GM12875 (cell line): ENCODE measurements at regions not wholly inside any gene's neighbourhood (a gene's known extent, or its start where the extent isn't known, plus 50 kb on each side); places are given as distances from the start of the nearest gene placed in this dataset.
A peak's percentile ranks its signal among the peaks of the same experiment; 100 is the strongest.

ENCODE experiments used
- H3K4me3 ChIP-seq: one replicate; pipeline ENCODE4 v1.5.1; 2011; ENCODE audit warnings: low read depth, low read length, control low read depth
- CTCF ChIP-seq: IDR thresholded peaks from 2 replicates; pipeline ENCODE4 v1.5.1; 2011; ENCODE audit warnings: low read depth, mild to moderate bottlenecking, control low read depth, inconsistent platforms, low read length, moderate library complexity, borderline replicate concordance; ENCODE audit not compliant: insufficient read depth

- TF ChIP-seq CTCF: no peak
- H3K4me3 ChIP-seq: no peak overlapping the region
Observed at GRCh38 chr6:97557355-97557754, 274.3 kb upstream of the MMS22L start.

- H3K4me3 ChIP-seq: no peak overlapping the region
- no peak for TF ChIP-seq CTCF
Observed at GRCh38 chr6:97563529-97563928, 280.5 kb upstream of the MMS22L start.

- TF ChIP-seq CTCF: no peak
- no peak overlapping the region for H3K4me3 ChIP-seq
Observed at GRCh38 chr6:97572943-97573342, 289.9 kb upstream of the MMS22L start.

GRCh38 chr6:97586344-97586743, 303.3 kb upstream of the MMS22L start:
- TF ChIP-seq CTCF: 0 out of 2 replicates have a peak, but pooled peaks have one; percentile 21
- no peak overlapping the region for H3K4me3 ChIP-seq

- H3K4me3 ChIP-seq: no peak overlapping the region
- no peak for TF ChIP-seq CTCF
Observed at GRCh38 chr6:97591955-97592354, 308.9 kb upstream of the MMS22L start.

- no peak overlapping the region for H3K4me3 ChIP-seq
- TF ChIP-seq CTCF: no peak
Observed at GRCh38 chr6:97594844-97595243, 311.8 kb upstream of the MMS22L start.

- no peak overlapping the region for H3K4me3 ChIP-seq
- TF ChIP-seq CTCF: no peak
Observed at GRCh38 chr6:97621111-97621510, 338.1 kb upstream of the MMS22L start.
